ENCODE measurements at regions not wholly inside any gene's neighbourhood (a gene's known extent, or its start where the extent isn't known, plus 50 kb on each side); places are given as distances from the start of the nearest gene placed in this dataset.
A peak's percentile ranks its signal among the peaks of the same experiment; 100 is the strongest.

DNA sequence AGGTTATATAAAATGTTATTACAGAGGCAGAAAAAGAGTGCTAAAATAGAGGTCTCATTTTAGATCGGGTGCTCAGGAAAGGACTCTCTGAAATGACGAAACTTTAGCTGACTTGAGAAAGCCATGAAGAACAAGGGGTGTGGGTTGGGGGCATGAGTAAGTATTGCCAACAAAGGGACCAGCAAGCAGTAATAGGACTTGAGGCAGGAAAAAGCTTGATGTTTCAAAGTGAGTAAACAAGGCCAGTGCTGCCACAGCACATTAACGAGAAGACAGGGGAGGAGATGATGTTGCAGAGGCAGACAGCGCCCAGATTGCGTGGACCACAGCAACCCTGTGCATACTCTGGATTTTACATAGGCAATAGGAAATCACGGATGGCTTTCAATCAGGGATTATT, 318.8 kb downstream of the ZEB2 start:
- H3K9me3 Mint-ChIP-seq, result no peaks in the 10 kb centered on the region
- peaks cover 13% of the 10 kb centered on the region for H3K4me1 Mint-ChIP-seq (ENCODE audit: low read depth)
- no peaks in the 10 kb centered on the region for H3K27me3 Mint-ChIP-seq (ENCODE audit: low read depth)
- H3K27ac Mint-ChIP-seq, result peak overlapping the region; percentile 3
- H3K36me3 Mint-ChIP-seq (ENCODE audit: low read depth), result peaks cover 6% of the 10 kb centered on the region
- no peak overlapping the region for H3K4me3 Mint-ChIP-seq

- peaks cover 16% of the 10 kb centered on the region for H3K4me1 Mint-ChIP-seq (ENCODE audit: low read depth)
- H3K36me3 Mint-ChIP-seq (ENCODE audit: low read depth), result peaks cover 6% of the 10 kb centered on the region
- no peaks in the 10 kb centered on the region for H3K9me3 Mint-ChIP-seq
- H3K27me3 Mint-ChIP-seq (ENCODE audit: low read depth), result no peaks in the 10 kb centered on the region
- no peak overlapping the region for H3K4me3 Mint-ChIP-seq
- H3K27ac Mint-ChIP-seq, result no peak overlapping the region
Measured at GRCh38 chr2:144198116-144198515, 321.8 kb downstream of the ZEB2 start.

- peaks cover 9% of the 10 kb centered on the region for H3K36me3 Mint-ChIP-seq (ENCODE audit: low read depth)
- no peaks in the 10 kb centered on the region for H3K27me3 Mint-ChIP-seq (ENCODE audit: low read depth)
- H3K9me3 Mint-ChIP-seq, result no peaks in the 10 kb centered on the region
- H3K4me1 Mint-ChIP-seq (ENCODE audit: low read depth), result peaks cover 11% of the 10 kb centered on the region
- H3K27ac Mint-ChIP-seq, result no peak overlapping the region
- no peak overlapping the region for H3K4me3 Mint-ChIP-seq
Measured at GRCh38 chr2:144194326-144195071, 325.4 kb downstream of the ZEB2 start.

- Mint-ChIP-seq H3K36me3 (ENCODE audit: low read depth) (peaks cover 3% of the 10 kb centered on the region), H3K9me3 (no peaks in the 10 kb centered on the region), H3K4me3 (no peak overlapping the region), H3K27me3 (ENCODE audit: low read depth) (no peaks in the 10 kb centered on the region), H3K27ac (no peak overlapping the region), H3K4me1 (ENCODE audit: low read depth) (peaks cover 8% of the 10 kb centered on the region)
Measured at GRCh38 chr2:144190908-144191605, 328.9 kb downstream of the ZEB2 start.

GRCh38 chr2:144183727-144184126, 336.2 kb downstream of the ZEB2 start:
- peak overlapping the region; percentile 80 for H3K27ac Mint-ChIP-seq
- peaks cover 22% of the 10 kb centered on the region for H3K4me1 Mint-ChIP-seq (ENCODE audit: low read depth)
- H3K9me3 Mint-ChIP-seq, result no peaks in the 10 kb centered on the region
- H3K36me3 Mint-ChIP-seq (ENCODE audit: low read depth), result peaks cover 8% of the 10 kb centered on the region
- peak overlapping the region; percentile 64 for H3K4me3 Mint-ChIP-seq
- no peaks in the 10 kb centered on the region for H3K27me3 Mint-ChIP-seq (ENCODE audit: low read depth)

DNA sequence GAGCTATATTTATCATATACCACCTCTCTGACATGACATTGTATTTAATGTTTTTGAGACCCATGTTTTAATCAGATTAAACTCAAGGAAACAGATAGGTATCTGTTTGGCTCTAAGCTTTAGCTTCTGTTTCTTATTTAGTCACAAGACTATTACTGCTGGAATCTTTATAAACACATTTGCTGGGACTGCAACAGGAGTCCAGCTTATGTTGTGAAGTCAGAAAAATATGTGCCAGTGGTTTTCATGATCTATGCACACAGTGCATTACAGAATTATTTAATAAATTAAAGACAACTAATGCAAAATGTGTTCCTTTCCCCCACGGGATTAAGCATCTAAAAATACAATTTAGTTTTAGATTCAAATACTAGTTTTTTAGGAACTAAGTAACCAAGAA, 338.9 kb downstream of the ZEB2 start:
- peaks cover 17% of the 10 kb centered on the region for H3K4me1 Mint-ChIP-seq (ENCODE audit: low read depth)
- H3K4me3 Mint-ChIP-seq, result no peak overlapping the region
- no peaks in the 10 kb centered on the region for H3K27me3 Mint-ChIP-seq (ENCODE audit: low read depth)
- peaks cover 3% of the 10 kb centered on the region for H3K9me3 Mint-ChIP-seq
- peaks cover 15% of the 10 kb centered on the region for H3K36me3 Mint-ChIP-seq (ENCODE audit: low read depth)
- H3K27ac Mint-ChIP-seq, result no peak overlapping the region

DNA sequence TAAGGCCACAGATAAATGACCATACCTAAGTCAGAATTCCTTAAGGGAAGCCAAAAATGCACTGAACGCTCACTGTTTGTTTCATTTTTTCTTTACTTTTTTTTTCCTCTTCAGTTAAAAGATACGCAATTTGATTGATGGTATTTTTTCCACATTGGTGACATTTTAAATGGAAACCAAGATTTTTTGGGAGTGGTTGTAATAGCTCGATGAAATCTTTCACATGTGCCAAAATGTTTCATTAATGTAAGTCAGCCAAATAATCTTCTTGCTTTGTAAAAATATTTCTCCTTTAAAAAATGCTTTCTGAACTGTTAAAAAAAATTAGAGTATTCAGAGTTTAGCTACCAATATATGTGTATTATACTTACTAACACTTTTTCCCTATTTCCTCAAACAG, 339.8 kb downstream of the ZEB2 start:
- no peak overlapping the region for H3K27ac Mint-ChIP-seq
- peaks cover 3% of the 10 kb centered on the region for H3K9me3 Mint-ChIP-seq
- no peaks in the 10 kb centered on the region for H3K27me3 Mint-ChIP-seq (ENCODE audit: low read depth)
- H3K4me1 Mint-ChIP-seq (ENCODE audit: low read depth), result peaks cover 11% of the 10 kb centered on the region
- peaks cover 15% of the 10 kb centered on the region for H3K36me3 Mint-ChIP-seq (ENCODE audit: low read depth)
- H3K4me3 Mint-ChIP-seq, result no peak overlapping the region

GRCh38 chr2:144170179-144170578, 349.7 kb downstream of the ZEB2 start:
- H3K27ac Mint-ChIP-seq, result no peak overlapping the region
- H3K27me3 Mint-ChIP-seq (ENCODE audit: low read depth), result no peaks in the 10 kb centered on the region
- no peak overlapping the region for H3K4me3 Mint-ChIP-seq
- H3K36me3 Mint-ChIP-seq (ENCODE audit: low read depth), result peaks cover 8% of the 10 kb centered on the region
- no peaks in the 10 kb centered on the region for H3K4me1 Mint-ChIP-seq (ENCODE audit: low read depth)
- no peaks in the 10 kb centered on the region for H3K9me3 Mint-ChIP-seq

- H3K9me3 Mint-ChIP-seq, result no peaks in the 10 kb centered on the region
- H3K4me3 Mint-ChIP-seq, result no peak overlapping the region
- H3K4me1 Mint-ChIP-seq (ENCODE audit: low read depth), result no peaks in the 10 kb centered on the region
- H3K36me3 Mint-ChIP-seq (ENCODE audit: low read depth), result peaks cover 3% of the 10 kb centered on the region
- no peaks in the 10 kb centered on the region for H3K27me3 Mint-ChIP-seq (ENCODE audit: low read depth)
- H3K27ac Mint-ChIP-seq, result no peak overlapping the region
Measured at GRCh38 chr2:144166743-144167142, 353.2 kb downstream of the ZEB2 start.

DNA sequence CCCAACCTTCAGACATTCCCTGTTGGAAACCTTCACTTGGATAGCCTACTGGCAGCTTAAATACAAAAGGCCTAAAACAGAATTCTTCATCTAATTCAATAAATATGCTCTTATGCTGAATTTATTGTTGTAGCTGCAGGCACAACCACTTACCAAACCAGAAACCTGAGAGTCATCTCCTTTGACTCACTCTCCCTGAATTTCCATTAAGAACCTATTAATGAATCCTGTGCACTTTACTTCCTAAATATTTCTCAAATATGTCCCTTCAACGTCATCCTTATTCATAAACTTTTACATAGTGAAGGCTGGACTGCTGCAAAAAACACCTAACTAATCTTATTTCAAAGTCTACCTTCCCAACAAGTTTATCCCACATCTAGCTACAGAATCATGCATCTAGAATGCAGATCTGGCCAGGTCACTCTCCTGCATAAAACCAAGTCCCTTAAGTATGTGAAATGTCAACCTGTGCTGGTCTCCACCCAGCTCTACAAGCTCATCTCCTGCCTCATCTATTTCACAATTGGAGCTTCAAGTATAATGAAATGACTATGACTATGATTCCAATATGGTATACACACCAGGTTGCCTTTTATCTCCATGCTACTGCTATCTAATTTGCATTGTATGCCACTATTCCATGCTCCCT, 354.2 kb downstream of the ZEB2 start:
- H3K36me3 Mint-ChIP-seq (ENCODE audit: low read depth), result no peaks in the 10 kb centered on the region
- no peak overlapping the region for H3K4me3 Mint-ChIP-seq
- H3K27ac Mint-ChIP-seq, result no peak overlapping the region
- no peaks in the 10 kb centered on the region for H3K9me3 Mint-ChIP-seq
- no peaks in the 10 kb centered on the region for H3K27me3 Mint-ChIP-seq (ENCODE audit: low read depth)
- H3K4me1 Mint-ChIP-seq (ENCODE audit: low read depth), result no peaks in the 10 kb centered on the region

- Mint-ChIP-seq H3K4me1 (ENCODE audit: low read depth) (no peaks in the 10 kb centered on the region), H3K36me3 (ENCODE audit: low read depth) (no peaks in the 10 kb centered on the region), H3K27me3 (ENCODE audit: low read depth) (no peaks in the 10 kb centered on the region), H3K27ac (no peak overlapping the region), H3K9me3 (no peaks in the 10 kb centered on the region), H3K4me3 (no peak overlapping the region)
Measured at GRCh38 chr2:144163592-144163991, 356.3 kb downstream of the ZEB2 start.

GRCh38 chr2:144162652-144163051, 357.3 kb downstream of the ZEB2 start:
- H3K27ac Mint-ChIP-seq, result no peak overlapping the region
- no peak overlapping the region for H3K4me3 Mint-ChIP-seq
- H3K4me1 Mint-ChIP-seq (ENCODE audit: low read depth), result no peaks in the 10 kb centered on the region
- H3K27me3 Mint-ChIP-seq (ENCODE audit: low read depth), result no peaks in the 10 kb centered on the region
- no peaks in the 10 kb centered on the region for H3K9me3 Mint-ChIP-seq
- H3K36me3 Mint-ChIP-seq (ENCODE audit: low read depth), result no peaks in the 10 kb centered on the region

GRCh38 chr2:144161061-144161460, 358.9 kb downstream of the ZEB2 start:
- Mint-ChIP-seq H3K27ac (no peak overlapping the region), H3K27me3 (ENCODE audit: low read depth) (no peaks in the 10 kb centered on the region), H3K4me1 (ENCODE audit: low read depth) (no peaks in the 10 kb centered on the region), H3K9me3 (no peaks in the 10 kb centered on the region), H3K4me3 (no peak overlapping the region), H3K36me3 (ENCODE audit: low read depth) (no peaks in the 10 kb centered on the region)

GRCh38 chr2:144159240-144159639, 360.7 kb downstream of the ZEB2 start:
- Mint-ChIP-seq H3K9me3 (no peaks in the 10 kb centered on the region), H3K27me3 (ENCODE audit: low read depth) (no peaks in the 10 kb centered on the region), H3K27ac (no peak overlapping the region), H3K36me3 (ENCODE audit: low read depth) (no peaks in the 10 kb centered on the region), H3K4me1 (ENCODE audit: low read depth) (no peaks in the 10 kb centered on the region), H3K4me3 (no peak overlapping the region)

DNA sequence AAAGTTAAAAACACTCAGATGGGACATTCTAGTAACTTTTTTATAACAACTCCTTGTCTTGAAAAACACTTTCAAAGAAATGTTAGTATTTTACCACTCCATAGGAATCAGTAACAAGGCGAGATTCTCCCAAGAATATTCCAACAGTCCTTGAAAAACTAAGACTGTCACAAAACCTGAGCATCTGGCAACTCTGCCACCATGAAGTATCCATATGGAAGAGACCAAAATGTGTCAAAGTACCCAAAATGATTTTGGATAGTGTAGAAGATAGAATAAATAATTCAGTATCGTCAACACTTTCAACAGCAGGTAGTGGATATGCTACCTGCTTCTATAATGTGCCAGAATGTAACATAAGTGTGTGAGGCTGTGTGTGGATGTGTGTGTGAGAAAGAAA, 361.8 kb downstream of the ZEB2 start:
- Mint-ChIP-seq H3K9me3 (no peaks in the 10 kb centered on the region), H3K36me3 (ENCODE audit: low read depth) (no peaks in the 10 kb centered on the region), H3K4me3 (no peak overlapping the region), H3K4me1 (ENCODE audit: low read depth) (no peaks in the 10 kb centered on the region), H3K27me3 (ENCODE audit: low read depth) (no peaks in the 10 kb centered on the region), H3K27ac (no peak overlapping the region)

Measured in T-helper 1 cell treated with Interleukin-12 subunit alpha and Interleukin-12 subunit beta and Interleukin-4 antibody, amounts not matched to agents 30 μg/mL and 1 μg/mL, for 36 hours (primary cell).